Endothelial cell of umbilical vein (primary cell): ENCODE measurements at regions not wholly inside any gene's neighbourhood (a gene's known extent, or its start where the extent isn't known, plus 50 kb on each side); places are given as distances from the start of the nearest gene placed in this dataset.

Experiments used
- BruUV-seq: library from RNA; stranded (reverse); fragments of 400-500 nt; replicated peaks from 2 replicates; lab custom pipeline; 2021; lab: Mats Ljungman, UMichigan
- CTCF ChIA-PET: fragments of 300-600, 350-600 bp; sonication (Branson Sonifier 250); formaldehyde crosslinking; loops from one replicate; lab custom pipeline; 2021; ENCODE audit warnings: antibody characterized with exemption, inconsistent platforms; lab: Charles Lee
- POLR2A ChIA-PET: fragments of 300-600, 350-600 bp; sonication (Branson Sonifier 250); formaldehyde crosslinking; loops from one replicate; lab custom pipeline; 2021; ENCODE audit warnings: antibody characterized with exemption, inconsistent platforms; lab: Charles Lee
- DNase-seq: peaks from one replicate; pipeline ENCODE4 v3.0.0-alpha.2; 2011; ENCODE audit warnings: low read depth, low spot score
- FAIRE-seq: peaks from 2 replicates; lab custom pipeline; 2011; peaks lifted over from hg19 to GRCh38; lab: Jason Lieb, UNC
- H2AFZ ChIP-seq: 2 replicates; pipeline ENCODE4 v1.6.0; 2012; ENCODE audit warnings: low read depth, low read length, control low read depth, inconsistent platforms
- H3K27ac ChIP-seq: 2 replicates; pipeline ENCODE4 v1.5.1; 2011; ENCODE audit warnings: low read depth, mild to moderate bottlenecking, control low read depth, low read length, moderate library complexity; ENCODE audit not compliant: insufficient read depth
- H3K27me3 ChIP-seq, 2 experiments: 2 replicates each; pipeline versions ENCODE4 v1.6.0 to v1.6.1; 2011; ENCODE audit warnings: low read length in 2 of 2, mixed read lengths in 1 of 2; ENCODE audit not compliant: control insufficient read depth in 2 of 2, insufficient read depth in 2 of 2
- H3K36me3 ChIP-seq, 2 experiments: 2 replicates in 1 of 2; 3 replicates in 1 of 2; pipeline ENCODE4 v1.5.1; 2011; ENCODE audit warnings: low read length in 2 of 2, mild to moderate bottlenecking in 1 of 2, moderate library complexity in 1 of 2; ENCODE audit not compliant: control insufficient read depth in 2 of 2, insufficient read depth in 2 of 2; ENCODE audit errors: extremely low read depth in 1 of 2
- H3K4me1 ChIP-seq: 3 replicates; pipeline ENCODE4 v1.5.1; 2011; ENCODE audit warnings: mild to moderate bottlenecking, low read length; ENCODE audit not compliant: control insufficient read depth, insufficient read depth; ENCODE audit errors: extremely low read depth
- H3K4me2 ChIP-seq: 2 replicates; pipeline ENCODE4 v1.6.1; 2011; ENCODE audit warnings: low read length, control low read depth, mixed read lengths; ENCODE audit not compliant: insufficient read depth
- H3K4me3 ChIP-seq, 3 experiments: fragments of 200-600 bp in 1 of 3; sonication (generic), shearing (Covaris generic) in 1 of 3; replicated peaks in 1 of 3; 2 replicates each; pipeline ENCODE4 v1.5.1; 2011 to 2016; ENCODE audit warnings: control low read depth in 3 of 3, low read length in 3 of 3, mild to moderate bottlenecking in 2 of 3, inconsistent platforms in 1 of 3, low read depth in 1 of 3, moderate library complexity in 1 of 3; ENCODE audit not compliant: insufficient read depth in 1 of 3
- H3K79me2 ChIP-seq: 2 replicates; pipeline ENCODE4 v1.6.0; 2012; ENCODE audit warnings: low read length, inconsistent platforms; ENCODE audit not compliant: control insufficient read depth, insufficient read depth
- H3K9ac ChIP-seq: replicated peaks from 2 replicates; pipeline ENCODE3; 2011; ENCODE audit warnings: low read length, control low read depth; ENCODE audit not compliant: insufficient read depth; ENCODE audit errors: extremely low read depth
- H3K9me1 ChIP-seq: replicated peaks from 3 replicates; pipeline ENCODE4 v1.6.0; 2011; ENCODE audit warnings: mild to moderate bottlenecking, low read length; ENCODE audit not compliant: control insufficient read depth, insufficient read depth; ENCODE audit errors: extremely low read depth
- H3K9me3 ChIP-seq: replicated peaks from 2 replicates; pipeline ENCODE4 v1.5.1; 2012; ENCODE audit warnings: low read length, inconsistent platforms; ENCODE audit not compliant: control insufficient read depth, insufficient read depth
- H4K20me1 ChIP-seq: replicated peaks from 2 replicates; pipeline ENCODE3; 2011; ENCODE audit warnings: mild to moderate bottlenecking, low read length; ENCODE audit not compliant: control insufficient read depth, insufficient read depth; ENCODE audit errors: extremely low read depth
- EZH2 ChIP-seq: IDR thresholded peaks from 2 replicates; pipeline ENCODE4 v1.6.1; 2012; ENCODE audit warnings: borderline replicate concordance, low read depth, mild to moderate bottlenecking, moderate library complexity, low read length, inconsistent platforms; ENCODE audit not compliant: severe bottlenecking
- FOS ChIP-seq: IDR thresholded peaks from 2 replicates; pipeline ENCODE4 v1.6.1; 2011; ENCODE audit warnings: mild to moderate bottlenecking, low read length, moderate library complexity, borderline replicate concordance; ENCODE audit not compliant: insufficient read depth
- GATA2 ChIP-seq: IDR thresholded peaks from 2 replicates; pipeline ENCODE4 v1.7.0; 2011; ENCODE audit warnings: low read depth, mild to moderate bottlenecking, moderate library complexity, mixed read lengths, low read length; ENCODE audit not compliant: insufficient read length, insufficient read depth
- JUN ChIP-seq: IDR thresholded peaks from 2 replicates; pipeline ENCODE4 v1.6.1; 2011; ENCODE audit warnings: borderline replicate concordance, low read depth; ENCODE audit not compliant: insufficient read length, insufficient read depth
- MYC ChIP-seq: IDR thresholded peaks from one replicate; pipeline ENCODE4 v1.6.1; 2011; ENCODE audit warnings: mild to moderate bottlenecking, low read depth, low read length
- POLR2A ChIP-seq: IDR thresholded peaks from 2 replicates; pipeline ENCODE4 v1.6.1; 2012; ENCODE audit warnings: low read depth, mild to moderate bottlenecking, control low read depth, low read length
- POLR2AphosphoS5 ChIP-seq: IDR thresholded peaks from 2 replicates; pipeline ENCODE4 v1.6.1; 2012; ENCODE audit warnings: low read depth, mild to moderate bottlenecking, control low read depth, low read length, moderate library complexity; ENCODE audit not compliant: insufficient read depth
- dilution Hi-C: fragments of 300-500 bp; cut with MboI; formaldehyde crosslinking; loops from one replicate; pipeline ENCODE4 v1.15.0; 2019; ENCODE audit warnings: low sequenced_read_pairs; ENCODE audit not compliant: extremely low pct_ligation_motif_present
- intact Hi-C: fragments of 100-400 bp; cut with micrococcal nuclease; formaldehyde crosslinking; loops from one replicate; pipeline ENCODE4 v1.10.0; 2022
- TF ChIP-seq, protein P1 (sequence below): IDR thresholded peaks from 2 replicates; pipeline ENCODE4 v1.6.1; 2011; ENCODE audit not compliant: insufficient read depth, insufficient read length
- TF ChIP-seq, protein P2 (sequence below), 2 donors: IDR thresholded peaks; 1 replicate in 1 of 2; 2 replicates in 1 of 2; pipeline ENCODE4 v1.5.1; 2011; ENCODE audit warnings: low read length in 2 of 2, mild to moderate bottlenecking in 2 of 2, moderate library complexity in 2 of 2, control low read depth in 1 of 2, inconsistent platforms in 1 of 2, low read depth in 1 of 2; ENCODE audit not compliant: insufficient read depth in 1 of 2; ENCODE audit errors: extremely low read depth in 1 of 2

DNA sequence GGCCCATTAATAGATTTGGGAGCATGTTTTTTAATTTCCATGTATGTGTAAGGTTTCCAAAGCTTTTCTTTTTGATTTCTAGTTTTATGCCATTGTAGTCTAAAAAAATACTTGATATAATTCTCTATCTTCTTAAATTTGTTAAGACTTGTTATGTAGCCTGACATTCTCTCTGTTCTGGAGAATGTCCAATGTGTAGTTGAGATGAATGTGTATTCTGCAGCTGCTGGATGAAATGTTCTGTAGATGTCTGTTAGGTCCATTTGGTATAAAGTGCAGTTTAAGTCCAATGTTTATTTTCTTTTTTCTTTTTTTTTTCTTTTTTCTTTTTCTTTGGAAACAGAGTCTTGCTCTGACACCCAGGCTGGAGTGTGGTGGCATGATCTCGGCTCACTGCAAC is 378.5 kb upstream of the MAD2L1 start:
- no peak overlapping the region for H3K4me3 ChIP-seq
- no peaks in the 10 kb centered on the region for H3K36me3 ChIP-seq
- H3K9ac ChIP-seq, result no peak overlapping the region
- no peaks in the 10 kb centered on the region for H3K9me3 ChIP-seq
- H3K4me2 ChIP-seq, result no peak overlapping the region
- no peak for TF ChIP-seq JUN
- no peak for TF ChIP-seq FOS
- TF ChIP-seq MYC, result no peak
- no peak for TF ChIP-seq GATA2
- TF ChIP-seq, protein P1, sequence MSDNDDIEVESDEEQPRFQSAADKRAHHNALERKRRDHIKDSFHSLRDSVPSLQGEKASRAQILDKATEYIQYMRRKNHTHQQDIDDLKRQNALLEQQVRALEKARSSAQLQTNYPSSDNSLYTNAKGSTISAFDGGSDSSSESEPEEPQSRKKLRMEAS, result no peak
- no peak for TF ChIP-seq POLR2A
- no peak for TF ChIP-seq EZH2
- TF ChIP-seq, protein P2, sequence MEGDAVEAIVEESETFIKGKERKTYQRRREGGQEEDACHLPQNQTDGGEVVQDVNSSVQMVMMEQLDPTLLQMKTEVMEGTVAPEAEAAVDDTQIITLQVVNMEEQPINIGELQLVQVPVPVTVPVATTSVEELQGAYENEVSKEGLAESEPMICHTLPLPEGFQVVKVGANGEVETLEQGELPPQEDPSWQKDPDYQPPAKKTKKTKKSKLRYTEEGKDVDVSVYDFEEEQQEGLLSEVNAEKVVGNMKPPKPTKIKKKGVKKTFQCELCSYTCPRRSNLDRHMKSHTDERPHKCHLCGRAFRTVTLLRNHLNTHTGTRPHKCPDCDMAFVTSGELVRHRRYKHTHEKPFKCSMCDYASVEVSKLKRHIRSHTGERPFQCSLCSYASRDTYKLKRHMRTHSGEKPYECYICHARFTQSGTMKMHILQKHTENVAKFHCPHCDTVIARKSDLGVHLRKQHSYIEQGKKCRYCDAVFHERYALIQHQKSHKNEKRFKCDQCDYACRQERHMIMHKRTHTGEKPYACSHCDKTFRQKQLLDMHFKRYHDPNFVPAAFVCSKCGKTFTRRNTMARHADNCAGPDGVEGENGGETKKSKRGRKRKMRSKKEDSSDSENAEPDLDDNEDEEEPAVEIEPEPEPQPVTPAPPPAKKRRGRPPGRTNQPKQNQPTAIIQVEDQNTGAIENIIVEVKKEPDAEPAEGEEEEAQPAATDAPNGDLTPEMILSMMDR (IDR thresholded peaks at IDR 0.05; ENCODE audit: extremely low read depth in 1 of 2, insufficient read depth in 1 of 2, low read depth in 1 of 2, low read length in 2 of 2), result no peak
- TF ChIP-seq POLR2AphosphoS5, result no peak
- H3K27me3 ChIP-seq, result no peaks in the 10 kb centered on the region
- H2AFZ ChIP-seq, result no peak overlapping the region
- no peaks in the 10 kb centered on the region for H4K20me1 ChIP-seq
- intact Hi-C loops (no loop called here), dilution Hi-C loops (no loop called here)
- H3K27ac ChIP-seq, result no peak overlapping the region
- no peaks in the 10 kb centered on the region for H3K9me1 ChIP-seq
- POLR2A ChIA-PET, result no interaction called here
- H3K4me1 ChIP-seq, result no peaks in the 10 kb centered on the region
- no peak for DNase-seq
- no peaks in the 10 kb centered on the region for H3K79me2 ChIP-seq
- FAIRE-seq, result no peak
- CTCF ChIA-PET, result interaction anchor here (0.8 kb wide), 1 partner anchor 22 kb away, joined by 3 read pairs; no protein-coding TSS in a partner anchor
- BruUV-seq, result no TSS peak
